ENCODE measurements at regions not wholly inside any gene's neighbourhood (a gene's known extent, or its start where the extent isn't known, plus 50 kb on each side); places are given as distances from the start of the nearest gene placed in this dataset.

GRCh38 chr1:204813522-204813921 is 57.1 kb upstream of the NFASC start:
- H3K4me3 ChIP-seq (replicated peaks in 1 of 2; ENCODE audit: low read depth in 2 of 2, low read length in 2 of 2): no peak overlapping the region
- DNase-seq (ENCODE audit: low read depth in 2 of 2): no peak
- no peak for TF ChIP-seq CTCF (IDR thresholded peaks at IDR 0.05; ENCODE audit: low read depth, low read length)

GRCh38 chr1:204814166-204814884 is 56.3 kb upstream of the NFASC start:
- TF ChIP-seq CTCF (IDR thresholded peaks at IDR 0.05; ENCODE audit: low read depth, low read length): no peak
- no peak for DNase-seq (ENCODE audit: low read depth in 2 of 2)
- H3K4me3 ChIP-seq (replicated peaks in 1 of 2; ENCODE audit: low read depth in 2 of 2, low read length in 2 of 2): no peak overlapping the region

- TF ChIP-seq CTCF (IDR thresholded peaks at IDR 0.05; ENCODE audit: low read depth, low read length): no peak
- no peak overlapping the region for H3K4me3 ChIP-seq (replicated peaks in 1 of 2; ENCODE audit: low read depth in 2 of 2, low read length in 2 of 2)
- DNase-seq (ENCODE audit: low read depth in 2 of 2): no peak
These were observed 53.3 kb upstream of the NFASC start for GRCh38 chr1:204817341-204817740.

GRCh38 chr1:204818998-204819397 is 51.7 kb upstream of the NFASC start:
- no peak for TF ChIP-seq CTCF (IDR thresholded peaks at IDR 0.05; ENCODE audit: low read depth, low read length)
- DNase-seq (ENCODE audit: low read depth in 2 of 2): no peak
- H3K4me3 ChIP-seq (replicated peaks in 1 of 2; ENCODE audit: low read depth in 2 of 2, low read length in 2 of 2): no peak overlapping the region

- no peak for TF ChIP-seq CTCF (IDR thresholded peaks at IDR 0.05; ENCODE audit: low read depth, low read length)
- DNase-seq (ENCODE audit: low read depth in 2 of 2): no peak
- no peak overlapping the region for H3K4me3 ChIP-seq (replicated peaks in 1 of 2; ENCODE audit: low read depth in 2 of 2, low read length in 2 of 2)
These were observed 51.2 kb upstream of the NFASC start for GRCh38 chr1:204819495-204819894.
